IgD-negative memory B cell (primary cell): ENCODE measurements at regions not wholly inside any gene's neighbourhood (a gene's known extent, or its start where the extent isn't known, plus 50 kb on each side); places are given as distances from the start of the nearest gene placed in this dataset.
"Not testable (repeated sequence)": the region's sequence is repeated elsewhere in the genome, so short reads cannot be mapped to it uniquely, and the experiment has no call there.

Experiments
- H3K27ac Mint-ChIP-seq, 3 donors: one replicate each; pipeline ENCODE4 v1.8.0; 2020 to 2022; ENCODE audit warnings: mild to moderate bottlenecking in 3 of 3, mixed read lengths in 3 of 3, moderate library complexity in 1 of 3
- H3K27me3 Mint-ChIP-seq: one replicate; pipeline ENCODE4 v1.8.0; 2021; ENCODE audit warnings: mixed read lengths
- H3K36me3 Mint-ChIP-seq: one replicate; pipeline ENCODE4 v1.8.0; 2020; ENCODE audit warnings: mild to moderate bottlenecking, mixed read lengths
- H3K4me1 Mint-ChIP-seq, 3 donors: one replicate each; pipeline ENCODE4 v1.8.0; 2020 to 2022; ENCODE audit warnings: mixed read lengths in 3 of 3, mild to moderate bottlenecking in 1 of 3
- H3K4me3 Mint-ChIP-seq, 4 donors: one replicate each; pipeline ENCODE4 v1.8.0; 2020 to 2022; ENCODE audit warnings: mild to moderate bottlenecking in 4 of 4, mixed read lengths in 4 of 4, moderate library complexity in 3 of 4
- H3K9me3 Mint-ChIP-seq, 3 donors: one replicate each; pipeline ENCODE4 v1.8.0; 2020 to 2021; ENCODE audit warnings: mixed read lengths in 3 of 3, mild to moderate bottlenecking in 1 of 3

GRCh38 chr7:92894857-92895256 is 58.5 kb upstream of the CDK6 start:
- not testable (repeated sequence) for H3K27me3 Mint-ChIP-seq, H3K27ac Mint-ChIP-seq
- peaks cover 11 to 15% (median 13%) of the 10 kb centered on the region in 3 donors for H3K9me3 Mint-ChIP-seq

GRCh38 chr7:92889081-92889480 is 52.7 kb upstream of the CDK6 start:
- H3K27me3 Mint-ChIP-seq, result no peaks in the 10 kb centered on the region
- H3K27ac Mint-ChIP-seq, result no peak overlapping the region
- no peaks in the 10 kb centered on the region for H3K4me1 Mint-ChIP-seq
- H3K9me3 Mint-ChIP-seq, result peaks cover 3 to 10% (median 9%) of the 10 kb centered on the region in 3 donors
- H3K4me3 Mint-ChIP-seq, result no peak overlapping the region
- H3K36me3 Mint-ChIP-seq, result peaks cover 2% of the 10 kb centered on the region

More at GRCh38 chr7:92894857-92895256, 58.5 kb upstream of the CDK6 start:
- H3K4me1 Mint-ChIP-seq, H3K4me3 Mint-ChIP-seq, H3K36me3 Mint-ChIP-seq: not testable (repeated sequence)
